ENCODE measurements at regions not wholly inside any gene's neighbourhood (a gene's known extent, or its start where the extent isn't known, plus 50 kb on each side); places are given as distances from the start of the nearest gene placed in this dataset.

DNA sequence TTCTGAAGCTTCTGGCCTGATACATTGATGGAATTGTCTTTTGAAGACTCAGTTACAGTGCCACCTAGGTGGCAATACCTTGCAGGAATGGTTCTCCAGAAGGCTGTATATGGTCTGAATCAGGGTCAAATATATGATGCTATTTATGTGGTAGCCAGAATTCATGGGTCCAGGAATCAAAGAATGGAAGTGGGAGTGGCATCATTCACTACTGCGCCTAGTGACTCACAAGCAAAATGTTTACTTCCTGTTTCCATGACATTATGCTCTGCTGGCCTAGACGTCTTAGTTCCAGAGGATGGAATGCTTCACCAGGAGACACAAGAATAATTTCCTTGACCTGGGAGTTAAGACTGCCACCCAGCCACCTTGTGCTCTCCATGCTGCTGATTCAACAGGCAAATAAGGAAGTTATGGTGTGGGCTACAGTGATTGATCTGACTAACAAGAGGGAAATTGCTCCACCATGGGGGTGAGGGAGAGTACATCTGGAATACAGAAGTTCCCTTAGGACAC is 491.8 kb downstream of the ETS1 start:
- H3K4me3 ChIP-seq (ENCODE audit: control extremely low read depth in 1 of 5, extremely low read depth in 1 of 5, insufficient read depth in 1 of 5, low read depth in 2 of 5, low read length in 4 of 5) = no peak overlapping the region
- peaks cover 0 to 3% (median 0%) of the 10 kb centered on the region in 4 experiments for H3K27me3 ChIP-seq (replicated peaks in 1 of 4; ENCODE audit: control extremely low read depth in 1 of 4, control insufficient read depth in 3 of 4, insufficient read depth in 4 of 4, low read length in 3 of 4)
- DNase-seq = no peak
- no peaks in the 10 kb centered on the region for H4K20me1 ChIP-seq (ENCODE audit: control insufficient read depth, insufficient read depth, low read length, poor library complexity, severe bottlenecking)
- Mint-ChIP-seq H3K27ac (no peak overlapping the region), H3K4me3 (no peak overlapping the region), H3K4me1 (no peaks in the 10 kb centered on the region), H3K9me3 (ENCODE audit: insufficient read depth) (no peaks in the 10 kb centered on the region), H3K27me3 (peaks cover 5% of the 10 kb centered on the region)
- H3K36me3 ChIP-seq (replicated peaks in 1 of 2; ENCODE audit: control extremely low read depth in 1 of 2, control insufficient read depth in 1 of 2, extremely low read depth in 1 of 2, insufficient read depth in 2 of 2, low read length in 1 of 2) = no peaks in the 10 kb centered on the region
- no peak for TF ChIP-seq CTCF (IDR thresholded peaks at IDR 0.05)
- no peak for TF ChIP-seq EZH2 (IDR thresholded peaks at IDR 0.05; ENCODE audit: borderline replicate concordance, insufficient read depth, low read depth, low read length, poor library complexity, severe bottlenecking)
- no peaks in the 10 kb centered on the region for H3K4me1 ChIP-seq (ENCODE audit: control insufficient read depth in 2 of 2, insufficient read depth in 2 of 2, low read length in 2 of 2)
- H2AFZ ChIP-seq (ENCODE audit: insufficient read depth, low read depth, low read length, poor library complexity, severe bottlenecking) = no peak overlapping the region
- no peaks in the 10 kb centered on the region for H3K79me2 ChIP-seq (ENCODE audit: control insufficient read depth, insufficient read depth, low read length)
- no peak overlapping the region for H3K4me2 ChIP-seq (replicated peaks; ENCODE audit: low read depth, low read length, poor library complexity, severe bottlenecking)
- peaks cover 0 to 2% (median 0%) of the 10 kb centered on the region in 3 donors for H3K9me3 ChIP-seq (ENCODE audit: control extremely low read depth in 1 of 3, control insufficient read depth in 2 of 3, insufficient read depth in 1 of 3, low read length in 2 of 3)
- no peak overlapping the region for H3K27ac ChIP-seq (ENCODE audit: low read length in 2 of 2)
- ChIA-PET CTCF (no interaction called here), POLR2A (no interaction called here)
- intact Hi-C loops (cut with micrococcal nuclease) = no loop called here
- 58% methylated on average over 2 of the region's 2 CpGs for WGBS (ENCODE audit: insufficient coverage)
- no peak overlapping the region for H3K9ac ChIP-seq (ENCODE audit: low read length)
- no peak for ATAC-seq (ENCODE audit: low read depth)

DNA sequence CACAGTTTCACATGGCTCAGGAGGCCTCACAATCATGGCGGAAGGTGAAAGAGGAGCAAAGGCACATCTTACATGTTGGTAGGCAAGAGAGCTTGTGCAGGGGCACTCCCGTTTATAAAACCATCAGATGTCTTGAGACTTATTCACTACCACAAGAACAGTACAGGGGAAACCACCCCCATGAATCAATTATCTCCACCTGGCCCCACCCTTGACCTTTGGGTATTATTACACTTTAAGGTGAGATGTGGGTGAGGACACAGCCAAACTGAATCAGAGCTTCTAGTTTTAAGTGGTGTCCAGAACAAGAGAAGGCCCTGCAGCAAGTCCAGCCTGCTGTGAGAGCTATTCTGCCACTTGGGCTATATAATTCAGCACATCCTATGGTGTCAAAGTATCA is 493.7 kb downstream of the ETS1 start:
- no peak overlapping the region for H3K4me2 ChIP-seq (replicated peaks; ENCODE audit: low read depth, low read length, poor library complexity, severe bottlenecking)
- H4K20me1 ChIP-seq (ENCODE audit: control insufficient read depth, insufficient read depth, low read length, poor library complexity, severe bottlenecking) = no peaks in the 10 kb centered on the region
- no peak for TF ChIP-seq CTCF (IDR thresholded peaks at IDR 0.05)
- TF ChIP-seq EZH2 (IDR thresholded peaks at IDR 0.05; ENCODE audit: borderline replicate concordance, insufficient read depth, low read depth, low read length, poor library complexity, severe bottlenecking) = no peak
- Mint-ChIP-seq H3K27ac (no peak overlapping the region), H3K4me3 (no peak overlapping the region), H3K4me1 (no peaks in the 10 kb centered on the region), H3K9me3 (ENCODE audit: insufficient read depth) (peaks cover 9% of the 10 kb centered on the region), H3K27me3 (peaks cover 7% of the 10 kb centered on the region)
- ChIA-PET POLR2A (no interaction called here), CTCF (no interaction called here)
- H3K9me3 ChIP-seq (ENCODE audit: control extremely low read depth in 1 of 3, control insufficient read depth in 2 of 3, insufficient read depth in 1 of 3, low read length in 2 of 3) = peaks cover 0 to 5% (median 2%) of the 10 kb centered on the region in 3 donors
- no peaks in the 10 kb centered on the region for H3K4me1 ChIP-seq (ENCODE audit: control insufficient read depth in 2 of 2, insufficient read depth in 2 of 2, low read length in 2 of 2)
- H3K36me3 ChIP-seq (replicated peaks in 1 of 2; ENCODE audit: control extremely low read depth in 1 of 2, control insufficient read depth in 1 of 2, extremely low read depth in 1 of 2, insufficient read depth in 2 of 2, low read length in 1 of 2) = no peaks in the 10 kb centered on the region
- no peak overlapping the region for H2AFZ ChIP-seq (ENCODE audit: insufficient read depth, low read depth, low read length, poor library complexity, severe bottlenecking)
- H3K27ac ChIP-seq (ENCODE audit: low read length in 2 of 2) = no peak overlapping the region
- no peaks in the 10 kb centered on the region for H3K79me2 ChIP-seq (ENCODE audit: control insufficient read depth, insufficient read depth, low read length)
- no peak overlapping the region for H3K9ac ChIP-seq (ENCODE audit: low read length)
- no peak overlapping the region for H3K4me3 ChIP-seq (ENCODE audit: control extremely low read depth in 1 of 5, extremely low read depth in 1 of 5, insufficient read depth in 1 of 5, low read depth in 2 of 5, low read length in 4 of 5)
- intact Hi-C loops (cut with micrococcal nuclease) = no loop called here
- ATAC-seq (ENCODE audit: low read depth) (no peak), DNase-seq (no peak)
- 100% methylated on average over 1 of the region's 2 CpGs for WGBS (ENCODE audit: insufficient coverage)
- no peaks in the 10 kb centered on the region for H3K27me3 ChIP-seq (replicated peaks in 1 of 4; ENCODE audit: control extremely low read depth in 1 of 4, control insufficient read depth in 3 of 4, insufficient read depth in 4 of 4, low read length in 3 of 4)

All from B cell (primary cell).